ENCODE measurements at regions not wholly inside any gene's neighbourhood (a gene's known extent, or its start where the extent isn't known, plus 50 kb on each side); places are given as distances from the start of the nearest gene placed in this dataset.

GRCh38 chr7:115676707-115677106 lies 353.9 kb downstream of the TFEC start:
- H3K27me3 Mint-ChIP-seq (ENCODE audit: insufficient read depth, unreplicated experiment): peaks cover 97% of the 10 kb centered on the region
- no peaks in the 10 kb centered on the region for H3K4me1 Mint-ChIP-seq (ENCODE audit: insufficient read depth, unreplicated experiment)
- BruUV-seq (replicated peaks): no TSS peak
- no peak overlapping the region for H3K27ac Mint-ChIP-seq (ENCODE audit: low read depth, unreplicated experiment)
- ChIA-PET POLR2A (no interaction called here), CTCF (interaction anchor here (1.4 kb wide), 1 partner anchor 811 kb away, joined by 4 read pairs; no protein-coding TSS in a partner anchor)
- intact Hi-C loops (cut with micrococcal nuclease): loop anchor here (5.0 kb wide), 1 partner anchor 809 kb away; no protein-coding TSS in a partner anchor
- no peaks in the 10 kb centered on the region for H3K9me3 Mint-ChIP-seq (ENCODE audit: unreplicated experiment)
- no peak for DNase-seq (ENCODE audit: unreplicated experiment)
- no peak for TF ChIP-seq CTCF (IDR thresholded peaks at IDR 0.05; ENCODE audit: unreplicated experiment)
- H3K4me3 Mint-ChIP-seq (ENCODE audit: unreplicated experiment): no peak overlapping the region
- no peaks in the 10 kb centered on the region for H3K36me3 Mint-ChIP-seq (ENCODE audit: insufficient read depth, unreplicated experiment)

- POLR2A ChIA-PET: no interaction called here
- no peak for DNase-seq (ENCODE audit: unreplicated experiment)
- Mint-ChIP-seq H3K4me3 (ENCODE audit: unreplicated experiment) (no peak overlapping the region), H3K36me3 (ENCODE audit: insufficient read depth, unreplicated experiment) (no peaks in the 10 kb centered on the region), H3K27me3 (ENCODE audit: insufficient read depth, unreplicated experiment) (peaks cover 97% of the 10 kb centered on the region), H3K27ac (ENCODE audit: low read depth, unreplicated experiment) (no peak overlapping the region), H3K4me1 (ENCODE audit: insufficient read depth, unreplicated experiment) (no peaks in the 10 kb centered on the region), H3K9me3 (ENCODE audit: unreplicated experiment) (no peaks in the 10 kb centered on the region)
- BruUV-seq (replicated peaks): no TSS peak
- TF ChIP-seq CTCF (IDR thresholded peaks at IDR 0.05; ENCODE audit: unreplicated experiment): no peak
- CTCF ChIA-PET: no interaction called here
- intact Hi-C loops (cut with micrococcal nuclease): loop anchor here (5.0 kb wide), 1 partner anchor 809 kb away; no protein-coding TSS in a partner anchor
Observed at GRCh38 chr7:115676080-115676479, 354.5 kb downstream of the TFEC start.

GRCh38 chr7:115674467-115675024 lies 356.0 kb downstream of the TFEC start:
- Mint-ChIP-seq H3K27ac (ENCODE audit: low read depth, unreplicated experiment) (no peak overlapping the region), H3K36me3 (ENCODE audit: insufficient read depth, unreplicated experiment) (no peaks in the 10 kb centered on the region), H3K4me3 (ENCODE audit: unreplicated experiment) (no peak overlapping the region), H3K27me3 (ENCODE audit: insufficient read depth, unreplicated experiment) (peaks cover 96% of the 10 kb centered on the region), H3K4me1 (ENCODE audit: insufficient read depth, unreplicated experiment) (no peaks in the 10 kb centered on the region), H3K9me3 (ENCODE audit: unreplicated experiment) (no peaks in the 10 kb centered on the region)
- no peak for DNase-seq (ENCODE audit: unreplicated experiment)
- no peak for TF ChIP-seq CTCF (IDR thresholded peaks at IDR 0.05; ENCODE audit: unreplicated experiment)
- intact Hi-C loops (cut with micrococcal nuclease): loop anchor here (5.0 kb wide), 1 partner anchor 807 kb away; no protein-coding TSS in a partner anchor
- BruUV-seq (replicated peaks): no TSS peak
- ChIA-PET POLR2A (no interaction called here), CTCF (no interaction called here)

GRCh38 chr7:115672024-115672423 lies 358.5 kb downstream of the TFEC start:
- H3K27ac Mint-ChIP-seq (ENCODE audit: low read depth, unreplicated experiment): no peak overlapping the region
- H3K36me3 Mint-ChIP-seq (ENCODE audit: insufficient read depth, unreplicated experiment): no peaks in the 10 kb centered on the region
- TF ChIP-seq CTCF (IDR thresholded peaks at IDR 0.05; ENCODE audit: unreplicated experiment): no peak
- intact Hi-C loops (cut with micrococcal nuclease): no loop called here
- DNase-seq (ENCODE audit: unreplicated experiment): no peak
- ChIA-PET CTCF (no interaction called here), POLR2A (no interaction called here)
- no TSS peak for BruUV-seq (replicated peaks)
- no peaks in the 10 kb centered on the region for H3K4me1 Mint-ChIP-seq (ENCODE audit: insufficient read depth, unreplicated experiment)
- H3K4me3 Mint-ChIP-seq (ENCODE audit: unreplicated experiment): no peak overlapping the region
- no peaks in the 10 kb centered on the region for H3K9me3 Mint-ChIP-seq (ENCODE audit: unreplicated experiment)
- H3K27me3 Mint-ChIP-seq (ENCODE audit: insufficient read depth, unreplicated experiment): peaks cover 91% of the 10 kb centered on the region
